ENCODE measurements at regions not wholly inside any gene's neighbourhood (a gene's known extent, or its start where the extent isn't known, plus 50 kb on each side); places are given as distances from the start of the nearest gene placed in this dataset.

DNA sequence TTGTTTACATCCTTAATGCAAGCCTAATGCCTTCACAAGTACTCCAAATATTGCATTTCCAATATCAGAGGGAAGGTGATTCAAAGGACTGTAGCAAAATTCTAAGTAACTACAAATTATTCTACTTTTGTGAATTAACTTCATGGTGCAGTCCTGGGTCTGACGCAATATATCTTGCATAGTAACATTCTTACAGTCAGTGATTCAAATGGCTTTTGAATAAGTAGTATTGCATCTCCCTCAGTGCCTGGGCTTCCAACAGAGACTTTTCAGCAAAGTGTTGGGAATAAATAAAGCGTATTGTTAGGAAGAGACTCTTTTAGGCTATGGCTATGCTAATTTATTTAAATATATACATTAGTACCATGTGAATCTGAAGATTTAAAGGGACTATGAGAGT, 564.7 kb upstream of the COBL start:
- POLR2A ChIA-PET (ENCODE audit: unreplicated experiment), result no interaction called here
- no peak overlapping the region for H3K9ac ChIP-seq (ENCODE audit: low read depth, low read length)
- no peak overlapping the region for H2BK15ac ChIP-seq (ENCODE audit: low read depth, low read length)
- H4K91ac ChIP-seq (ENCODE audit: insufficient read depth, low read depth, low read length), result no peak overlapping the region
- H4K8ac ChIP-seq (ENCODE audit: low read depth in 2 of 2, low read length in 2 of 2), result no peak overlapping the region
- H3K79me1 ChIP-seq (ENCODE audit: low read depth in 1 of 2, low read length in 2 of 2), result no peaks in the 10 kb centered on the region
- intact Hi-C loops (cut with micrococcal nuclease), result no loop called here
- TF ChIP-seq RCOR1 (IDR thresholded peaks at IDR 0.05; ENCODE audit: insufficient replicate concordance, low read length) (no peak), POLR2A (IDR thresholded peaks at IDR 0.05; ENCODE audit: low read depth, low read length) (no peak), CEBPB (IDR thresholded peaks at IDR 0.05; ENCODE audit: low read depth, low read length) (no peak), SMC3 (IDR thresholded peaks at IDR 0.05; ENCODE audit: low read depth, low read length) (no peak), MXI1 (IDR thresholded peaks at IDR 0.05; ENCODE audit: borderline replicate concordance, low read depth, low read length) (no peak), BHLHE40 (IDR thresholded peaks at IDR 0.05; ENCODE audit: low read depth, low read length) (no peak), FOS (IDR thresholded peaks at IDR 0.05; ENCODE audit: low read depth, low read length) (no peak), CHD1 (IDR thresholded peaks at IDR 0.05; ENCODE audit: low read depth, low read length) (no peak), RAD21 (IDR thresholded peaks at IDR 0.05; ENCODE audit: low read length) (no peak), MAFK (IDR thresholded peaks at IDR 0.05; ENCODE audit: low read depth, low read length) (no peak), NFE2L2 (IDR thresholded peaks at IDR 0.05; ENCODE audit: low read depth, low read length) (no peak), RFX5 (IDR thresholded peaks at IDR 0.05; ENCODE audit: low read depth, low read length) (no peak), MAZ (IDR thresholded peaks at IDR 0.05; ENCODE audit: borderline replicate concordance, low read depth, low read length) (no peak)
- TF ChIP-seq, protein P1, sequence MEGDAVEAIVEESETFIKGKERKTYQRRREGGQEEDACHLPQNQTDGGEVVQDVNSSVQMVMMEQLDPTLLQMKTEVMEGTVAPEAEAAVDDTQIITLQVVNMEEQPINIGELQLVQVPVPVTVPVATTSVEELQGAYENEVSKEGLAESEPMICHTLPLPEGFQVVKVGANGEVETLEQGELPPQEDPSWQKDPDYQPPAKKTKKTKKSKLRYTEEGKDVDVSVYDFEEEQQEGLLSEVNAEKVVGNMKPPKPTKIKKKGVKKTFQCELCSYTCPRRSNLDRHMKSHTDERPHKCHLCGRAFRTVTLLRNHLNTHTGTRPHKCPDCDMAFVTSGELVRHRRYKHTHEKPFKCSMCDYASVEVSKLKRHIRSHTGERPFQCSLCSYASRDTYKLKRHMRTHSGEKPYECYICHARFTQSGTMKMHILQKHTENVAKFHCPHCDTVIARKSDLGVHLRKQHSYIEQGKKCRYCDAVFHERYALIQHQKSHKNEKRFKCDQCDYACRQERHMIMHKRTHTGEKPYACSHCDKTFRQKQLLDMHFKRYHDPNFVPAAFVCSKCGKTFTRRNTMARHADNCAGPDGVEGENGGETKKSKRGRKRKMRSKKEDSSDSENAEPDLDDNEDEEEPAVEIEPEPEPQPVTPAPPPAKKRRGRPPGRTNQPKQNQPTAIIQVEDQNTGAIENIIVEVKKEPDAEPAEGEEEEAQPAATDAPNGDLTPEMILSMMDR (conservative IDR thresholded peaks at IDR 0.05; ENCODE audit: low read depth, low read length), result no peak
- TF ChIP-seq, protein P2, sequence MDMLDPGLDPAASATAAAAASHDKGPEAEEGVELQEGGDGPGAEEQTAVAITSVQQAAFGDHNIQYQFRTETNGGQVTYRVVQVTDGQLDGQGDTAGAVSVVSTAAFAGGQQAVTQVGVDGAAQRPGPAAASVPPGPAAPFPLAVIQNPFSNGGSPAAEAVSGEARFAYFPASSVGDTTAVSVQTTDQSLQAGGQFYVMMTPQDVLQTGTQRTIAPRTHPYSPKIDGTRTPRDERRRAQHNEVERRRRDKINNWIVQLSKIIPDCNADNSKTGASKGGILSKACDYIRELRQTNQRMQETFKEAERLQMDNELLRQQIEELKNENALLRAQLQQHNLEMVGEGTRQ (IDR thresholded peaks at IDR 0.05; ENCODE audit: low read depth, low read length), result no peak
- TF ChIP-seq, protein P3, sequence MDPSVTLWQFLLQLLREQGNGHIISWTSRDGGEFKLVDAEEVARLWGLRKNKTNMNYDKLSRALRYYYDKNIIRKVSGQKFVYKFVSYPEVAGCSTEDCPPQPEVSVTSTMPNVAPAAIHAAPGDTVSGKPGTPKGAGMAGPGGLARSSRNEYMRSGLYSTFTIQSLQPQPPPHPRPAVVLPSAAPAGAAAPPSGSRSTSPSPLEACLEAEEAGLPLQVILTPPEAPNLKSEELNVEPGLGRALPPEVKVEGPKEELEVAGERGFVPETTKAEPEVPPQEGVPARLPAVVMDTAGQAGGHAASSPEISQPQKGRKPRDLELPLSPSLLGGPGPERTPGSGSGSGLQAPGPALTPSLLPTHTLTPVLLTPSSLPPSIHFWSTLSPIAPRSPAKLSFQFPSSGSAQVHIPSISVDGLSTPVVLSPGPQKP (IDR thresholded peaks at IDR 0.05; ENCODE audit: borderline replicate concordance, low read depth, low read length), result no peak
- no peak overlapping the region for H3K56ac ChIP-seq (ENCODE audit: extremely low read depth, insufficient read depth, low read length)
- BruUV-seq (replicated peaks), result no TSS peak
- no peak overlapping the region for H3K4me2 ChIP-seq (ENCODE audit: low read depth, low read length)
- H3K18ac ChIP-seq (ENCODE audit: low read depth, low read length), result no peak overlapping the region
- H3K9me1 ChIP-seq (ENCODE audit: insufficient read depth, low read length), result no peaks in the 10 kb centered on the region
- H3K36me3 ChIP-seq (ENCODE audit: control insufficient read depth, insufficient read depth, low read length), result no peaks in the 10 kb centered on the region
- no peaks in the 10 kb centered on the region for H3K4me1 ChIP-seq (ENCODE audit: control insufficient read depth, insufficient read depth, low read length)
- no peak overlapping the region for H3K27ac ChIP-seq (ENCODE audit: insufficient read depth, low read length)
- no peak overlapping the region for H2BK20ac ChIP-seq (ENCODE audit: low read depth, low read length)
- CTCF ChIA-PET, result no interaction called here
- in situ Hi-C loops (cut with MboI; ENCODE audit: low sequenced_read_pairs), result no loop called here
- ATAC-seq (ENCODE audit: low read depth), result no peak
- no peaks in the 10 kb centered on the region for H4K20me1 ChIP-seq (ENCODE audit: insufficient read depth, low read length)
- no CpG with 5 or more reads among the region's 2 CpGs for WGBS, 2 experiments (ENCODE audit: extremely low coverage in 2 of 2, insufficient read length in 1 of 2)
- no peak overlapping the region for H3K14ac ChIP-seq (replicated peaks; ENCODE audit: low read depth, low read length)
- no peak overlapping the region for H2BK120ac ChIP-seq (ENCODE audit: low read depth, low read length)
- H3K9me3 ChIP-seq (ENCODE audit: control insufficient read depth, insufficient read depth, low read length), result peaks cover 12% of the 10 kb centered on the region; the same call in 1 of the 2 replicates
- no peak overlapping the region for H3K4ac ChIP-seq (ENCODE audit: low read depth, low read length)
- no peak for DNase-seq
- no peak overlapping the region for H2AK5ac ChIP-seq (ENCODE audit: low read depth, low read length)
- no peaks in the 10 kb centered on the region for H3K27me3 ChIP-seq (ENCODE audit: control insufficient read depth, insufficient read depth, low read length)
- H4K5ac ChIP-seq (ENCODE audit: low read depth, low read length), result no peak overlapping the region
- H2AFZ ChIP-seq (replicated peaks; ENCODE audit: low read length, poor library complexity), result no peak overlapping the region
- no peak overlapping the region for H3K23ac ChIP-seq (ENCODE audit: low read depth, low read length)
- no peak overlapping the region for H2AK9ac ChIP-seq (replicated peaks; ENCODE audit: low read depth, low read length, poor library complexity)
- no peak overlapping the region for H2BK5ac ChIP-seq (ENCODE audit: low read depth, low read length, poor library complexity, severe bottlenecking)
- H3K4me3 ChIP-seq (ENCODE audit: insufficient read depth, low read depth, low read length), result no peak overlapping the region
- dilution Hi-C loops (cut with HindIII; ENCODE audit: low sequenced_read_pairs, unreplicated experiment), result no loop called here
